ENCODE measurements at regions not wholly inside any gene's neighbourhood (a gene's known extent, or its start where the extent isn't known, plus 50 kb on each side); places are given as distances from the start of the nearest gene placed in this dataset.

- TF ChIP-seq CTCF (conservative IDR thresholded peaks at IDR 0.05), result no peak
- no peak for TF ChIP-seq EZH2 (IDR thresholded peaks at IDR 0.05; ENCODE audit: low read depth)
These were observed 303.0 kb upstream of the RGS6 start for GRCh38 chr14:71629250-71629649.

All from PC-9 (cell line).